Spinal cord (tissue), 9 donors: ENCODE measurements at regions not wholly inside any gene's neighbourhood (a gene's known extent, or its start where the extent isn't known, plus 50 kb on each side); places are given as distances from the start of the nearest gene placed in this dataset.

Experiments
- DNase-seq, 6 donors: peaks; one replicate each; pipeline versions ENCODE4 v3.0.0 to v3.0.0-alpha.2; 2013 to 2015; ENCODE audit warnings: low spot score in 6 of 6, low read depth in 4 of 6
- H3K27ac ChIP-seq: one replicate; pipeline ENCODE4 v1.5.1; 2013; ENCODE audit warnings: low read depth, low read length, control low read depth
- H3K27me3 ChIP-seq: one replicate; pipeline ENCODE4 v1.6.1; 2013; ENCODE audit warnings: low read length; ENCODE audit not compliant: control insufficient read depth, insufficient read depth
- H3K36me3 ChIP-seq: one replicate; pipeline ENCODE4 v1.6.1; 2013; ENCODE audit warnings: low read length; ENCODE audit not compliant: control insufficient read depth, insufficient read depth
- H3K4me1 ChIP-seq: one replicate; pipeline ENCODE4 v1.6.1; 2013; ENCODE audit warnings: low read length; ENCODE audit not compliant: control insufficient read depth, insufficient read depth
- H3K4me3 ChIP-seq: one replicate; pipeline ENCODE4 v1.5.1; 2013; ENCODE audit warnings: low read depth, low read length, control low read depth
- H3K9me3 ChIP-seq: one replicate; pipeline ENCODE4 v1.6.1; 2013; ENCODE audit warnings: low read length; ENCODE audit not compliant: control insufficient read depth, insufficient read depth
- WGBS: methylation state at CpG from one replicate; pipeline ENCODE4 v1.1.5; 2013; ENCODE audit warnings: missing lambda C conversion rate; ENCODE audit not compliant: insufficient coverage; 5-methylcytosine and 5-hydroxymethylcytosine counted together
- donor health status: healthy.

DNA sequence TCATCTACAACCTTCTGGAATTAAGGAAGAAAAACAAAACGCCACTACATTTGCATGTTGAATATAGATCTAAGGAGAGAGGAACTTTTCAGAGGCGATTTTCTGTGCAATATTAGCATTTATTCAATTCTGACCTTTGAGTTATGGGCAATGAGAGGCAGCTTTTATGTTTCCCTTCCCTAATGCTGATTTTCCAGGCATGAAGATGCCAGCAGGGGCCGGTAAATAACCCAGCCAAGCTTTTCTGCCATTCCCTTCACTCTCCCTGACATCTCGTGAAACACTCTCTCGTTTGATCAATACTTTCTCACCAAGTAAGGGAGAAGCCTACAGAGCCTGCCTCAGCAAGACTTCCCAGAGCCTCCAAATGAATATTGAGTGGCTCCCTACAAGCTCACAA lies 470.5 kb upstream of the GOT2 start:
- Histone ChIP-seq H3K36me3 (no peaks in the 10 kb centered on the region), H3K4me3 (no peak overlapping the region), H3K27ac (no peak overlapping the region), H3K9me3 (no peaks in the 10 kb centered on the region), H3K4me1 (no peaks in the 10 kb centered on the region), H3K27me3 (no peaks in the 10 kb centered on the region)
- no peak for DNase-seq
- 80% methylated on average over 1 of the region's 5 CpGs for WGBS

DNA sequence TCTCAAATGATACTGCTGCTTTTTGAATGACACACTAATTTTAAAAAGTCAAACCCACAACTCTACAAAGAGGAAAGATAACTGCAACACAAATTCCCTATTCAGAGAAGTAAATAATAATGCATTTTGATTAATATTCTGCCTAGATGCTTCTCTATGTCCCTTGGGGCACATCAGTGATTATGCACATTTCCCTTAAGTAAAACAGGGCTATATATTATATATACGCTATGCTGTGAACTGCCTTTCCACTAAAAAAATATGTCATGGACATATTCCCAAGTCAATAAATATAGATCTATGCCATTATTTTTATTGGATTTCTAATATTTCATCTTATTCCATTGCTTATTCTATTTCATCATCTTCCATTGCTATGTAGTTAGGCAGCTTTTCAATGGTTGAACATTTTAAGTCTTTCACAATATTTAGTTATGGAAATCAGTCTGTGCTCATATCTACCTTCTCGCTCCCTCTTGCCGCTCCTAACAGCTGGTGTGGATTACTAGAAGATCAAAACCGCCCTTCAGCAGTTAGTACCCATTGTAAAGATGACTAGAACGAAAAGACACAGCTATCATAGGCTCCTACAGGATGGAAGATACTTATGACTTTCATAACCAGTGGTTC lies 468.2 kb upstream of the GOT2 start:
- Histone ChIP-seq H3K27ac (no peak overlapping the region), H3K9me3 (no peaks in the 10 kb centered on the region), H3K27me3 (no peaks in the 10 kb centered on the region), H3K4me3 (no peak overlapping the region), H3K4me1 (no peaks in the 10 kb centered on the region), H3K36me3 (no peaks in the 10 kb centered on the region)
- DNase-seq, result no peak
- WGBS, result no CpG with 5 or more reads among the region's 5 CpGs

DNA sequence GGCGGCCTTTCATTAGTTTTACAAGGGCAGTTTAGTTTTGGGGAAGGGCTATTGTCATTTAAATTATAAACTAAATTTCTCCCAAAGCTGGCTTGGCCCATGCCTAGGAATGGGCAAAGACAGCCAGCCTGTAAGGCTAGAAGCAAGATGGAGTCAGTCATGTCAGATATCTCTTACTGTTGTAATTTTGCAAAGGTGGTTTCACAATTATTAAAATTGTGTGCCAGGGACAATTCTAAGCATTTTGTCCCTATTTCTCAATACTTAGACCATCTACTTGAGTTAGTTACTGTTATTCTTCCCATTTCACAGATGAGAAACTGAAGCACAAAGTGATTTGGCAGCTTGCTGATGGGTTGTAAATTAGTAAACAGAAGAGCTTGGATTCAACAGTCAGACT lies 467.7 kb upstream of the GOT2 start:
- Histone ChIP-seq H3K4me3 (no peak overlapping the region), H3K36me3 (no peaks in the 10 kb centered on the region), H3K27me3 (no peaks in the 10 kb centered on the region), H3K27ac (no peak overlapping the region), H3K9me3 (no peaks in the 10 kb centered on the region), H3K4me1 (no peaks in the 10 kb centered on the region)
- no peak for DNase-seq
- no CpG with 5 or more reads among the region's 1 CpG for WGBS

- Histone ChIP-seq H3K36me3 (no peaks in the 10 kb centered on the region), H3K27me3 (no peaks in the 10 kb centered on the region), H3K4me3 (no peak overlapping the region), H3K4me1 (no peaks in the 10 kb centered on the region), H3K9me3 (no peaks in the 10 kb centered on the region), H3K27ac (no peak overlapping the region)
- 50% methylated on average over 1 of the region's 2 CpGs for WGBS
- no peak for DNase-seq
Observed at GRCh38 chr16:59201160-59201559, 467.0 kb upstream of the GOT2 start.

GRCh38 chr16:59198487-59198886 lies 464.4 kb upstream of the GOT2 start:
- H3K36me3 ChIP-seq, result no peaks in the 10 kb centered on the region
- H3K4me1 ChIP-seq, result no peaks in the 10 kb centered on the region
- no peak overlapping the region for H3K27ac ChIP-seq
- H3K9me3 ChIP-seq, result no peaks in the 10 kb centered on the region
- no peak overlapping the region for H3K4me3 ChIP-seq
- 100% methylated on average over 1 of the region's 3 CpGs for WGBS
- no peak for DNase-seq
- no peaks in the 10 kb centered on the region for H3K27me3 ChIP-seq

DNA sequence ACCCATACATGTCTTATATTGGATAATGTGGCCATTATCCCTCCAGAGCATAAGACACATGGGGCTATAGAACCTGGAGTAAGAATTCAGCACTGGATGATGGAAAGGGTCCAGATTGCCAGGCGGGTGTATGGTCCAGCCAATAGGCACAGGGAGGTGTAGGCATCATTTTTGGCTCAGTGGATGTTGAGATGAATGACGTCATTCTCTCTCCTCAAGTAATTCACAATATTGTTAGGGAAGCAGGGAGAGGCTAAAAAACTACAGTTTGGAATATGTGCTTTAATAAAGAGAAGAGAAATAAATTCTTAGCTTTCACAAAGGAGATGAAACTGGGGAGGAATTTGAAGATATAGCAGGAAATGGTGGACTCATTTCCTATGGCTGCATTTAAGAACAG lies 461.1 kb upstream of the GOT2 start:
- no peaks in the 10 kb centered on the region for H3K9me3 ChIP-seq
- DNase-seq, result no peak
- no peaks in the 10 kb centered on the region for H3K27me3 ChIP-seq
- H3K4me3 ChIP-seq, result no peak overlapping the region
- H3K27ac ChIP-seq, result no peak overlapping the region
- WGBS, result no CpG with 5 or more reads among the region's 2 CpGs
- H3K4me1 ChIP-seq, result no peaks in the 10 kb centered on the region
- no peaks in the 10 kb centered on the region for H3K36me3 ChIP-seq

GRCh38 chr16:59193637-59194036 lies 459.5 kb upstream of the GOT2 start:
- DNase-seq, result peak in 1 of 6 donors; percentile 89

DNA sequence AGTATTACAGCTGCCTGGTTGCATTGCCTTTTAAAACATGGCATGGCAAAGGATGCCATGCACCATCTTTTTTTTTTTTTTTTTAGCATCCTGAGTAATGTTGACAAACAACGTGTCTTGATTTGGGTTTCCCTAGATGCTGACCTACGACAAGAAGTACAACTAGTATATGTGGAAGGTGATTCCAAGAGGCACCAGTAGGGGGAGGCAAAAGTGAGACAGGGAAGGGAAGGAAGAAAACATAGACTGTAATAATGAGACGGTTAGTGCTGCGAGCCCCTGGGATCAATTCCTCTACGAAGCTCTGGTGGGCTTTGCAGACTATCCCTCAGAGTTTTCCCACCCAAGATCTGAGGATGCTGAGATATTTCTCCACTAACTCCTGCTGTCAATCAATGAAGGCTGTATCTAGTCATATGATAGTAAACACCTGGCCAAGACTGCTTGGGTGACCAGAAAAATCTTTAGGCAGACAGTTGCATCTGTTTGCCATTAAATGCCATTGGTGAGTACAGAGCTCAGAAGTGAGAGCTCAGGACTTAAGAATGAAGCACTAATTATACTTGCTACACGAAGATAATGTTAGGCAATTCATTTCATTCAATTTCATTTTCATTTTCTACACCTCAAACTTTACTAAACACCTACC lies 458.6 kb upstream of the GOT2 start:
- Histone ChIP-seq H3K27ac (no peak overlapping the region), H3K9me3 (no peaks in the 10 kb centered on the region), H3K36me3 (no peaks in the 10 kb centered on the region), H3K4me1 (no peaks in the 10 kb centered on the region), H3K4me3 (no peak overlapping the region), H3K27me3 (no peaks in the 10 kb centered on the region)
- WGBS, result 67% methylated on average over 1 of the region's 6 CpGs
- DNase-seq, result peak in 2 of 6 donors; percentile 21 to 62

More at GRCh38 chr16:59193637-59194036, 459.5 kb upstream of the GOT2 start:
- Histone ChIP-seq H3K4me3 (no peak overlapping the region), H3K9me3 (no peaks in the 10 kb centered on the region), H3K4me1 (no peaks in the 10 kb centered on the region), H3K27ac (no peak overlapping the region), H3K27me3 (no peaks in the 10 kb centered on the region), H3K36me3 (no peaks in the 10 kb centered on the region)
- no CpG with 5 or more reads among the region's 2 CpGs for WGBS

DNA sequence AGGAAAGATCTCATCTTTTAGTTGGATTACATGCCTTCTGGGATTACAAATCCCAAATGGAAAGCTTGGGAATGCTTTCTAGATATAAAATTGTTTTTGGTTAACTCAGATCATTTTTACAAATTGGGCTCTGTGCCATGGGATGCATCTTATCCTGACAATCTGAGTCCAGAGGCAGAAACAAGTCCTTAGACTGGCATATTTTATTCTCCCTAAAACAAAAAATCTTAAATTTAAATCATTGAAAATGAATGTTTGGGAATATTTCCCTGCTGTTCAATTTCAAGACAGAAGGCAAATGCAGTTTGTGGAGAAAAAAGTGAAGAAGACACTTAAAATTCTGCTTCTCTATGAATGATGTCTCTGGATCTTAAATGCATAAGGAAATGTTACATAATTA lies 456.6 kb upstream of the GOT2 start:
- H3K36me3 ChIP-seq, result no peaks in the 10 kb centered on the region
- DNase-seq, result peak in 1 of 6 donors; percentile 65
- H3K4me1 ChIP-seq, result no peaks in the 10 kb centered on the region
- no peak overlapping the region for H3K27ac ChIP-seq
- H3K9me3 ChIP-seq, result no peaks in the 10 kb centered on the region
- no peak overlapping the region for H3K4me3 ChIP-seq
- H3K27me3 ChIP-seq, result no peaks in the 10 kb centered on the region

DNA sequence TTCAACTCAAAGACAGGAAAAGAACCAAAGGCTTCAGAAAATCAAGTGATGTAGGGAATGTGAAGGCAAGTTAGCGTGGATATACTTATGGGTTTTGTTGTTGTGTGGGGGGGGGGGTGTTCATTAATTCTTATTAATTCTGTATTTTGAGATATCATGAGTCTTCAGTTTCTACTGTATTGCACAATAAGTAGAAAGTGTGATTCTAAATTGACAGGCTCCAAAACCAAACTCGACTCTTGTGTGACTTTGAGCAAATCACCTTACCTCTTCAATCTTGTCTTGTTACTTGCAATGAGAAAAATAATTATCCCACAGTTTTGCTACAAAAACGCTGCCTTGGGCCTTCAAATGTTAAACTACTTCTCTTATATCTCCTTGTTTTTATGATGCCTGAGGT lies 453.9 kb upstream of the GOT2 start:
- no peak for DNase-seq
- Histone ChIP-seq H3K27ac (no peak overlapping the region), H3K36me3 (no peaks in the 10 kb centered on the region), H3K9me3 (no peaks in the 10 kb centered on the region), H3K4me3 (no peak overlapping the region), H3K4me1 (no peaks in the 10 kb centered on the region), H3K27me3 (no peaks in the 10 kb centered on the region)
- no CpG with 5 or more reads among the region's 3 CpGs for WGBS
